HepG2 (cell line): ENCODE measurements at regions not wholly inside any gene's neighbourhood (a gene's known extent, or its start where the extent isn't known, plus 50 kb on each side); places are given as distances from the start of the nearest gene placed in this dataset.

Experiments
- ARNT ChIP-seq: fragments of 450-650 bp; IDR thresholded peaks from 2 replicates; pipeline ENCODE4 v1.6.1; 2017
- ASH2L ChIP-seq: fragments of 300-600, 200-600 bp; sonication (generic); IDR thresholded peaks from 2 replicates; pipeline ENCODE4 v1.7.0; 2017; ENCODE audit warnings: low read depth, mild to moderate bottlenecking, moderate library complexity, mixed read lengths, low read length; ENCODE audit not compliant: insufficient read length
- CBX5 ChIP-seq: sonication (generic); formaldehyde crosslinking; IDR thresholded peaks from 2 replicates; pipeline ENCODE4 v1.4.0; 2020; ENCODE audit warnings: missing genetic modification reagents, borderline replicate concordance
- CTCF ChIP-seq: sonication (generic); formaldehyde crosslinking; IDR thresholded peaks from 2 replicates; pipeline ENCODE4 v1.5.0; 2020; ENCODE audit warnings: mild to moderate bottlenecking, missing genetic modification reagents, moderate library complexity
- DPF2 ChIP-seq: sonication (generic); formaldehyde crosslinking; IDR thresholded peaks from 2 replicates; pipeline ENCODE4 v1.4.0; 2020; ENCODE audit warnings: mild to moderate bottlenecking, low read depth, missing genetic modification reagents, borderline replicate concordance
- ELF1 ChIP-seq: sonication (generic); formaldehyde crosslinking; IDR thresholded peaks from 2 replicates; pipeline ENCODE4 v1.4.0; 2020; ENCODE audit warnings: missing genetic modification reagents
- FOXJ3 ChIP-seq: sonication (generic); formaldehyde crosslinking; IDR thresholded peaks from 2 replicates; pipeline ENCODE4 v1.4.0; 2020; ENCODE audit warnings: missing genetic modification reagents, mild to moderate bottlenecking, borderline replicate concordance
- NBN ChIP-seq: fragments of 450-650 bp; conservative IDR thresholded peaks from 2 replicates; pipeline ENCODE4 v1.6.1; 2017
- NR2C2 ChIP-seq: sonication (generic); formaldehyde crosslinking; IDR thresholded peaks from 2 replicates; pipeline ENCODE4 v1.4.0; 2020; ENCODE audit warnings: missing genetic modification reagents, mild to moderate bottlenecking, moderate library complexity, borderline replicate concordance
- RARA ChIP-seq: IDR thresholded peaks from 2 replicates; pipeline ENCODE4 v1.6.1; 2016; ENCODE audit warnings: missing genetic modification reagents, missing compliant biosample characterization
- RNF219 ChIP-seq: sonication (generic); formaldehyde crosslinking; IDR thresholded peaks from 2 replicates; pipeline ENCODE4 v1.5.0; 2020; ENCODE audit warnings: mild to moderate bottlenecking, missing genetic modification reagents
- ZNF782 ChIP-seq: sonication (generic); formaldehyde crosslinking; IDR thresholded peaks from 2 replicates; pipeline ENCODE4 v1.4.0; 2020; ENCODE audit warnings: missing genetic modification reagents, mild to moderate bottlenecking, borderline replicate concordance

- TF ChIP-seq CBX5 (CRISPR knock-in tag), result no peak
- TF ChIP-seq ARNT, result no peak
- TF ChIP-seq RARA (CRISPR knock-in tag), result no peak
- no peak for TF ChIP-seq ELF1 (CRISPR knock-in tag)
- TF ChIP-seq CTCF (CRISPR knock-in tag), result no peak
- TF ChIP-seq ASH2L, result no peak
- no peak for TF ChIP-seq NR2C2 (CRISPR knock-in tag)
- TF ChIP-seq NBN, result no peak
- no peak for TF ChIP-seq RNF219 (CRISPR knock-in tag)
- TF ChIP-seq ZNF782 (CRISPR knock-in tag), result no peak
- TF ChIP-seq DPF2 (CRISPR knock-in tag), result no peak
- TF ChIP-seq FOXJ3, result no peak
These were observed 334.5 kb upstream of the SORCS1 start for GRCh38 chr10:107498983-107499382.
